ENCODE measurements at regions not wholly inside any gene's neighbourhood (a gene's known extent, or its start where the extent isn't known, plus 50 kb on each side); places are given as distances from the start of the nearest gene placed in this dataset.
A peak's percentile ranks its signal among the peaks of the same experiment; 100 is the strongest.

GRCh38 chr14:43778937-43779639 is 728.0 kb downstream of the FSCB start (continued):
- TF ChIP-seq ZNF354B (CRISPR knock-in tag; IDR thresholded peaks at IDR 0.05) (0 out of 2 replicates have a peak, but pooled peaks have one; percentile 25), TBX2 (CRISPR knock-in tag; IDR thresholded peaks at IDR 0.05; ENCODE audit: borderline replicate concordance) (peak; percentile 33; the same call in 1 of the 2 replicates), KAT7 (CRISPR knock-in tag; IDR thresholded peaks at IDR 0.05; ENCODE audit: borderline replicate concordance) (no peak), ETV5 (CRISPR knock-in tag; IDR thresholded peaks at IDR 0.05; ENCODE audit: borderline replicate concordance) (peak; percentile 32; the same call in 1 of the 2 replicates), CREB1 (IDR thresholded peaks at IDR 0.05) (no peak), CREB1 (CRISPR knock-in tag; IDR thresholded peaks at IDR 0.05) (peak; percentile 63), ZNF879 (CRISPR knock-in tag; IDR thresholded peaks at IDR 0.05) (no peak), PPARG (CRISPR knock-in tag; conservative IDR thresholded peaks at IDR 0.05) (peak; percentile 27; the same call in 1 of the 2 replicates), POLR2AphosphoS5 (IDR thresholded peaks at IDR 0.05; ENCODE audit: low read depth, low read length) (no peak), KLF16 (CRISPR knock-in tag; IDR thresholded peaks at IDR 0.05) (peak in 1 of 2 experiments; percentile 15; a peak in 1 of 4 replicates), ZKSCAN8 (CRISPR knock-in tag; IDR thresholded peaks at IDR 0.05; ENCODE audit: borderline replicate concordance) (peak; percentile 77; the same call in 1 of the 2 replicates), FOXK2 (IDR thresholded peaks at IDR 0.05) (peak; percentile 39; the same call in 1 of the 2 replicates), RXRB (CRISPR knock-in tag; IDR thresholded peaks at IDR 0.05; ENCODE audit: borderline replicate concordance) (peak; percentile 66), IKZF1 (IDR thresholded peaks at IDR 0.05) (no peak), PAXIP1 (CRISPR knock-in tag; conservative IDR thresholded peaks at IDR 0.05) (peak; percentile 95), ZKSCAN1 (IDR thresholded peaks at IDR 0.05; ENCODE audit: low read length) (no peak), MEF2D (CRISPR knock-in tag; IDR thresholded peaks at IDR 0.05) (peak; percentile 69; the same call in 1 of the 2 replicates), THAP11 (CRISPR knock-in tag; IDR thresholded peaks at IDR 0.05) (peak; percentile 39; the same call in 1 of the 2 replicates), RFXAP (CRISPR knock-in tag; IDR thresholded peaks at IDR 0.05; ENCODE audit: borderline replicate concordance) (no peak)
- TF ChIP-seq, protein P1, sequence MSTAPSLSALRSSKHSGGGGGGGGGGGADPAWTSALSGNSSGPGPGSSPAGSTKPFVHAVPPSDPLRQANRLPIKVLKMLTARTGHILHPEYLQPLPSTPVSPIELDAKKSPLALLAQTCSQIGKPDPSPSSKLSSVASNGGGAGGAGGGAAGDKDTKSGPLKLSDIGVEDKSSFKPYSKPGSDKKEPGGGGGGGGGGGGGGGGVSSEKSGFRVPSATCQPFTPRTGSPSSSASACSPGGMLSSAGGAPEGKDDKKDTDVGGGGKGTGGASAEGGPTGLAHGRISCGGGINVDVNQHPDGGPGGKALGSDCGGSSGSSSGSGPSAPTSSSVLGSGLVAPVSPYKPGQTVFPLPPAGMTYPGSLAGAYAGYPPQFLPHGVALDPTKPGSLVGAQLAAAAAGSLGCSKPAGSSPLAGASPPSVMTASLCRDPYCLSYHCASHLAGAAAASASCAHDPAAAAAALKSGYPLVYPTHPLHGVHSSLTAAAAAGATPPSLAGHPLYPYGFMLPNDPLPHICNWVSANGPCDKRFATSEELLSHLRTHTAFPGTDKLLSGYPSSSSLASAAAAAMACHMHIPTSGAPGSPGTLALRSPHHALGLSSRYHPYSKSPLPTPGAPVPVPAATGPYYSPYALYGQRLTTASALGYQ (CRISPR knock-in tag; IDR thresholded peaks at IDR 0.05), result peak; percentile 30; the same call in 1 of the 2 replicates
- TF ChIP-seq, protein P2, sequence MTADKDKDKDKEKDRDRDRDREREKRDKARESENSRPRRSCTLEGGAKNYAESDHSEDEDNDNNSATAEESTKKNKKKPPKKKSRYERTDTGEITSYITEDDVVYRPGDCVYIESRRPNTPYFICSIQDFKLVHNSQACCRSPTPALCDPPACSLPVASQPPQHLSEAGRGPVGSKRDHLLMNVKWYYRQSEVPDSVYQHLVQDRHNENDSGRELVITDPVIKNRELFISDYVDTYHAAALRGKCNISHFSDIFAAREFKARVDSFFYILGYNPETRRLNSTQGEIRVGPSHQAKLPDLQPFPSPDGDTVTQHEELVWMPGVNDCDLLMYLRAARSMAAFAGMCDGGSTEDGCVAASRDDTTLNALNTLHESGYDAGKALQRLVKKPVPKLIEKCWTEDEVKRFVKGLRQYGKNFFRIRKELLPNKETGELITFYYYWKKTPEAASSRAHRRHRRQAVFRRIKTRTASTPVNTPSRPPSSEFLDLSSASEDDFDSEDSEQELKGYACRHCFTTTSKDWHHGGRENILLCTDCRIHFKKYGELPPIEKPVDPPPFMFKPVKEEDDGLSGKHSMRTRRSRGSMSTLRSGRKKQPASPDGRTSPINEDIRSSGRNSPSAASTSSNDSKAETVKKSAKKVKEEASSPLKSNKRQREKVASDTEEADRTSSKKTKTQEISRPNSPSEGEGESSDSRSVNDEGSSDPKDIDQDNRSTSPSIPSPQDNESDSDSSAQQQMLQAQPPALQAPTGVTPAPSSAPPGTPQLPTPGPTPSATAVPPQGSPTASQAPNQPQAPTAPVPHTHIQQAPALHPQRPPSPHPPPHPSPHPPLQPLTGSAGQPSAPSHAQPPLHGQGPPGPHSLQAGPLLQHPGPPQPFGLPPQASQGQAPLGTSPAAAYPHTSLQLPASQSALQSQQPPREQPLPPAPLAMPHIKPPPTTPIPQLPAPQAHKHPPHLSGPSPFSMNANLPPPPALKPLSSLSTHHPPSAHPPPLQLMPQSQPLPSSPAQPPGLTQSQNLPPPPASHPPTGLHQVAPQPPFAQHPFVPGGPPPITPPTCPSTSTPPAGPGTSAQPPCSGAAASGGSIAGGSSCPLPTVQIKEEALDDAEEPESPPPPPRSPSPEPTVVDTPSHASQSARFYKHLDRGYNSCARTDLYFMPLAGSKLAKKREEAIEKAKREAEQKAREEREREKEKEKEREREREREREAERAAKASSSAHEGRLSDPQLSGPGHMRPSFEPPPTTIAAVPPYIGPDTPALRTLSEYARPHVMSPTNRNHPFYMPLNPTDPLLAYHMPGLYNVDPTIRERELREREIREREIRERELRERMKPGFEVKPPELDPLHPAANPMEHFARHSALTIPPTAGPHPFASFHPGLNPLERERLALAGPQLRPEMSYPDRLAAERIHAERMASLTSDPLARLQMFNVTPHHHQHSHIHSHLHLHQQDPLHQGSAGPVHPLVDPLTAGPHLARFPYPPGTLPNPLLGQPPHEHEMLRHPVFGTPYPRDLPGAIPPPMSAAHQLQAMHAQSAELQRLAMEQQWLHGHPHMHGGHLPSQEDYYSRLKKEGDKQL (CRISPR knock-in tag; IDR thresholded peaks at IDR 0.05; ENCODE audit: low read depth), result no peak; the same call in 1 of the 2 replicates
